HG02759 (cell line): ENCODE measurements at regions not wholly inside any gene's neighbourhood (a gene's known extent, or its start where the extent isn't known, plus 50 kb on each side); places are given as distances from the start of the nearest gene placed in this dataset.
"Not testable (repeated sequence)": the region's sequence is repeated elsewhere in the genome, so short reads cannot be mapped to it uniquely, and the experiment has no call there.

Source experiments
- ATAC-seq: cut with Tn5 transposase; IDR thresholded peaks from one replicate; pipeline ENCODE4 v1.9.1; 2021; ENCODE audit warnings: mild to moderate bottlenecking, moderate library complexity; ENCODE audit not compliant: unreplicated experiment

DNA sequence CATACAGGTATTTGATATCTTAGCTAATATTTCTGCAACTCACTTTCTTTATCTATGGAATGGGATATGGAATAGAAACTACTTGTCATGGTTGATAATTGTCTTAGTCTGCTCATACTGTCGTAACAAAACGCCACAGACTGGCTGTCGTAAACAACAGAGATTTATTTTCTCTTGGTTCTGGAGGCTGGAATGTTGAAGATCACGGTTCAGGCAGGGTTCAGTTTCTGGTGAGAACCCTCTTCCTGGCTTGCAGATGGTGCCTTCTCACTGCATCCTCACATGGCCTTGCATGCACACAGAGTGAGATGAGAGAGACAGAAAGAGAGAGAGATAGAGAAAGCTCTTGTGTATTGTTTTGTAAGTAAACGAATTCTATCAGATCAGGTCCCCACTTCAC, 332.7 kb upstream of the MAGI2 start:
- no peak for ATAC-seq

DNA sequence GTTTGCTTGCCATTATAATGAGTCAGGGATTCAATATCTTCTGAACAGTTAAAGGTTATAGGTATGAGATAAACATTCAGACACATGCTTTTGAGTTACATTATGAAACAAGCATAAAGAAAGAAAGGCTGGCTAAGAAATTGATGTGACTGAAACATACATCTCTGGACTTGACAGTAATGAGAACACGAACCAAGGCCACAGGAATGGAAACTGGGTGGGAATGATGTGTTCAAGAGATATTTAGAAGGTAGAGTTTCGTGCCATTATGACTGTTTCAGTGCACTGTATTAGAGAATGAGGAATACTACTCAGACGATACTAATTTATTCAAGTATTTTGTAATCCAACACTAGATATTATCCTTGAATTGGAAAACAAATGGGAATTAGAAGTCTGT, 332.1 kb upstream of the MAGI2 start:
- no peak for ATAC-seq

DNA sequence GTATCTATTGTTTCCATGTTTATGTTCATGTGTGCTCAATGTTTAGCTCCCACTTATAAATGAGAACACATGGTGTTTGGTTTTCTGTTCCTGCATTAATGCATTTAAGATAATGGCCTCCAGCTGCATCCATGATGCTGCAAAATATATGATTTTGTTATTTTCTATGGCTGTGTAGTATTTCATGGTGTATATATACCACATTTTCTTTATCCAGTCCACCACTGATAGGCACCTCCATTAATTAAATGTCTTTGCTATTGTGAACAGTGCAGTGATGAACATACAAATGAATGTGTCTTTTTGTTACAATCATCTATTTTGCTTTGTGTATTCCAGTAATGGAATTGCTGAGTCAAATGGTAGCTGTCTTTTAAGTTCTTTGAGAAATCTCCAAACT, 329.4 kb upstream of the MAGI2 start:
- ATAC-seq = no peak

DNA sequence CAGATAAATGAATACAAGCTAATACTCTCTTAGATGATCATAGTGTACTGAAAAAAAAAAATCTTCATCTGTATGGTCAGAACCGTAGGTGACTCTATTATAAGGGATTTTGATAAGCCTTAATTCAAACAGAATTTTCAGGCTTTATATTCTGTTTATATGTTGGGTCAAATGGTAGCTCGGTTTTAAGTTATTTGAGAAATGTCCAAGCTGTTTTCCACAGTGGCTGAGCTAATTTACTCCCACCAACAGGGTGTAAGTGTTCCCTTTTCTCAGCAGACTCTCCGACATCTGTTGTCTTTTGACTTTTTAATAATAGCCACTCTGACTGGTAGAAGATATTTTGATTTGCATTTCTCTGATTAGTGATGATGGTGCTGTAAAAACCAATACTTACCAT, 328.8 kb upstream of the MAGI2 start:
- no peak for ATAC-seq

DNA sequence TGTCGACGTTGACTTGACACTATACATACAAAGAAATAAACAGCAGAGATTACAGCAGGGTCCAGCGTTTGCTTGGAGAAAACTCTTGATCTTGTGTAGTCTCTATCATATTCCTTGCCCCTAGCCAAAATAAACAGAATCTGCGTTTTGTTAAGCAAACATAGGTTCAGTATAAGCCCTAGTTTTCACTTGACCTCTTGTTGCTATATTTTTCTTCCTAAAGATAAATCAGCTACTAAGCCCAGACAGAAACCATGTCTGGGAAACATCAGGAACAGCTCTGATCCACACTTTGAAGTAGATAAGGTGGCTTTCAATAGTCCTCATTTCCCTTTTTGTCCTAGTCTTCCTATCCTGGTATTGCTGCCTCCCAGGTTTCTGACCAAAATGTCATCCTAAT, 328.2 kb upstream of the MAGI2 start:
- no peak for ATAC-seq

DNA sequence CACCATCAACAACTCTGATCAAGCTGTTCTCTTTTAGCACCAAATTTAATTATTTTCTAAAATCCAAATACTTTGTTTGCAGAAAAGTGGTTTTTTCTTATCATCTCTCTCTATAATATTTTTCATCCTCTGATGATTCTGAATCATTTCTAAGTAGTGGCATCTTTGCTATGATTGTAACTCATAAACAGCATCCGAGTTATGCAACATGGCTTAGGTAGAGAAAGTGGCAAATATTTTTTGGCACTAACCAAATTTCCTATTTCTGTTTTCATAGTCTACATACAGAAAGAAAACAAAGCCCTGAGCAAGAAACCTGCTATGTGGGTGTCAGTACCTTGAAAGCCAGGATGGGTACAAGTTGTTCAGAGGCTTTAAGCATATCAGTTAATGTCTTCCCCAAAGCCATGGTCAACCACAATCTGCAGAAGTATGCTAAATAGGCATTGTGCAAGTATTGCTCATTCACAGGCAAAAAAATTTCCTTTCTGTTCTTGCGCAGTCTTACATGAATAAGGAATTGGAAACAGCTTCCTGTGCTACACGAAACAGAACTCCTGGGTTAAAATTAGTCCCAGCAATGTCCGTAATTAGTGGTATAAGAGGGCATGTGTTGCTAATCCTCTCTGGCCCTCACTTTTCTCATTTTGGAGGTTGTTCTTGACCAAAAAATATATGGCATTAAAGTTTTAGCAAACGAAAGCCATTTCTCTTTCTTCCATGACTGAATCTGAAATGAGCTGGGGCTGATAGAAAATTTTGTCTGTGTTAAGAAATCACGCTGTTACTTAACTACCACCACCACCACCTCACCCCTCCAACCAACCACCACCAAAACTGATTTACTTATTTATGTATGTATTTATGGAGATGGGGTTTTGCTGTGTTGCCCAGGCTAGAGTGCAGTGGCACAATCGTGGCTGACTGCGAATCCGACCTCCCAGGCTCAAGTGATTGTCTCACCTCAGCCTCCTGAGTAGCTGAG, 325.6 kb upstream of the MAGI2 start:
- ATAC-seq = no peak

DNA sequence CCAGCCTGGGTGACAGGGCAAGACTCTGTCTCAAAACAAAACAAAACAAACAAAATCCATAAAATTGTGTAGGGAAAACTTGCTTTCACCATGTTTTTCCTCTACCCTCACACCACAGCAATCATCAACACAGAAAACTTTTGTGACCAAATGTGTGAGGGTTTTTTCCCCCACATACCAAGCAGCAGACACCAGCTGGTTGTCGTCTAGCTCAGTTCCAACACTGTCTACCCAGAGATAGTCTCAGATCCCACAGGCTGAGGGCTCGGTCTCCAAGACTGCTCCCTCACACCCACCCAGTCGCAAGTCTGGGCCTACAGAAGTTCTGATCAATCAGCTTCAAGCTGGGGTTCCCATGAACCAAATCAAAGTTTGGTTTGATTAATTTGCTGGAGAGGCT, 322.4 kb upstream of the MAGI2 start:
- no peak for ATAC-seq

DNA sequence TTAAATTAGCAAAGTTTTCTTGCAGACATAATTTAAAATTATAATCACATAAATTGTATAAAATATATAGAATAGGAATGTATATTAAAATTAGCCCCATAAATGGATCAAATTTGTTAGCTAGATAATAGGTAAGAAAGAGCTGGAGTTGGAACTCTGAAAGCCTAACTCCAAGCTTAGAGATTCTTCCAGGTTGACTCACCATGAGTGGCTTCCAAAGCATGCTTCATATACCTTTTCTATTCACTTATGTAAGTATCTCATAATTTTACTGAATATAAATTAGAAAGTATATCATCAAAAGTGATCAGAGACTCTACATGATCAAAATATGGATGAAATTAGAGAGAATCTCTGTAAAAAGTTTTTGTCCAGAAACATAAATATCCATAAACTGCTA, 320.7 kb upstream of the MAGI2 start:
- no peak for ATAC-seq

DNA sequence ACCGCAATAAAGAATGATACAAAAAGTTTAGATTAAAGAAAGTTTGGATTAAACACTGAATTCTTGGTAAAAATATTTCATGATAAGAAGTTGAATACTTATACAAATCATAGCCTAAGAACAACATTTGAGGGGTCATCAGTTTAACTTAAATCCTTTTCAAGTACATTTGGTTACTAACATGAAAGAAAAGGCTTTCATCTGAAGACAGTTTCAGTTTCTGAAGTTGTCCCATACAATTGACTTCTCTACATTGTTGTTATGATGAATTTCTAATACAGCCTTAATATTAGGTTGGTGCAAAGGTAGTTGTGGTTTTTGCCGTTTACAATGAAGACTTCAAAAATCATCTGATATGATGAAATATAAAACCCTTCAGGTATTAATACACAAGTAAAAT, 317.5 kb upstream of the MAGI2 start:
- no peak for ATAC-seq

DNA sequence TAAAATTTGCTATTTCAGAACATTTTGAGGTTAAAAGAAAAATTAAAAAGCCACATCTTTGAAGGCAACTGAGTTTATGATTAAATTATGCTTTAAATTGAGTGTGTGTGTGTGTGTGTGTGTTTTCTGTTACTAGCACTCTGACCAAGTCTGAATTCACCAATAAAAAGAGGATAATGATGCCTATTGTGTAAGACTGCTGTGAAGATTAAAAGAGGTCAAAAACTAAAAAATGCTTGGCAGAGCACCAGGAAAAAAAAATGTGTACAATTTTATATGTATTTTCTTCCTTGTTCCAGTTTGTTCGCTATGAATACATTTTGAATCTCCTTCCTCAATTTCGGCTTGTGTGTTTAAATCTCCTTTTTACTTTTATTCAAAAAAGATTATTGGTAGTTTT, 316.6 kb upstream of the MAGI2 start:
- no peak for ATAC-seq

DNA sequence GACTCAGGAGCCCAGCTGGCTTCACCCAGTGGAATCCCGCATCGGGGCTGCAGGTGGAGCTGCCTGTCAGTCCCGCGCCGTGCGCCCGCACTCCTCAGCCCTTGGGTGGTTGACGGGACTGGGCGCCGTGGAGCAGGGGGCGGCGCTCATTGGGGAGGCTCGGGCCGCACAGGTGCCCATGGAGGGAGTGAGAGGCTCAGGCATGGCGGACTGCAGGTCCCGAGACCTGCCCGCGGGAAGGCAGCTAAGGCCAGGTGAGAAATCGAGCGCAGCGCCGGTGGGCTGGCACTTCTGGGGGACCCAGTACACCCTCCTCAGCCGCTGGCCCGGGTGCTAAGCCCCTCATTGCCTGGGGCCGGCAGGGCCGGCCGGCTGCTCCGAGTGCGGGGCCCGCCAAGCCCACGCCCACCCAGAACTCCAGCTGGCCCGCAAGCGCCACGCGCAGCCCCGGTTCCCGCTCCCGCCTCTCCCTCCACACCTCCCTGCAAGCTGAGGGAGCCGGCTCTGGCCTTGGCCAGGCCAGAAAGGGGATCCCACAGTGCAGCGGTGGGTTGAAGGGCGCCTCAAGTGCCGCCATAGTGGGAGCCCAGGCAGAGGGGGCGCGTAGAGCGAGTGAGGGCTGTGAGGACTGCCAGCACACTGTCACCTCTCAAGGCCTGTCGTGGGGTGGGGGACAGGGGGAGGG, 314.6 kb upstream of the MAGI2 start:
- not testable (repeated sequence) for ATAC-seq

DNA sequence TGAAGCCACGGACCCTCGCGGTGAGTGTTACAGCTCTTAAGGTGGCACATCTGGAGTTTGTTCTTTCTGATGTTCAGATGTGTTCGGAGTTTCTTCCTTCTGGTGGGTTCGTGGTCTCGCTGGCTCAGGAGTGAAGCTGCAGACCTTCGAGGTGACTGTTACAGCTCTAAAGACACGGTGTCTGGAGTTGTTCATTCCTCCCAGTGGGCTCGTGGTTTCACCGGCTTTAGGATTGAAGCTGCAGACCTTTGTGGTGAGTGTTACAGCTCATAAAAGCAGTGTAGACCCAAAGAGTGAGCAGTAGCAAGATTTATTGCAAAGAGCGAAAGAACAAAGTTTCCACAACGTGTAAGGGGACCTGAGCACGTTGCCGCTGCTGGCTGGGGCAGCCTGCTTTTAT, 313.7 kb upstream of the MAGI2 start:
- not testable (repeated sequence) for ATAC-seq

DNA sequence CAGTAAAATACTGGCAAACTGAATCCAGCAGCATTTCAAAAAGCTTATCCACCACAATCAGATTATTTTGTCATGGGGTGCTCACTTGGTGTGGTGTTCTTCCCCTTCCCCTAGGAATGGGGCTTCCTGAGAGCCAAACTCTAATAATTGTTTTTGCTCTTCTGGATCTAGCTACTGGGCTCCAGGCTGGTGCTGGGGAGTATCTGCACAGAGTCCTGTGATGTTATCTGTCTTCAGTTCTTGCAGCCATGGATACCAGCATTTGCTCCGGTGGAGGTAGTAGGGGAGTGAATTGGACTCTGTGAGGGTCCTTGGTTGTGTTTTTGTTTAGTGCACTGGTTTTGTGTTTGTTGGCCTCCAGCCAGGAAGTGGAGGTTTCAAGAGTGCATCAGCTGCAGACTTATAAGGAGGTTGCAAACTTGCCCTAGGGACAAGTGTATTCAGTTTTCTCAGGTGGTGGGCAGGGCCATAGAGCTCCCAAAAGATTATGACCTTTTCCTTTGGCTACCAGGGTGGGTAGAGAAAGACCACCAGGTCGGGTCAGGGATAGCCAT, 308.5 kb upstream of the MAGI2 start:
- ATAC-seq = no peak

DNA sequence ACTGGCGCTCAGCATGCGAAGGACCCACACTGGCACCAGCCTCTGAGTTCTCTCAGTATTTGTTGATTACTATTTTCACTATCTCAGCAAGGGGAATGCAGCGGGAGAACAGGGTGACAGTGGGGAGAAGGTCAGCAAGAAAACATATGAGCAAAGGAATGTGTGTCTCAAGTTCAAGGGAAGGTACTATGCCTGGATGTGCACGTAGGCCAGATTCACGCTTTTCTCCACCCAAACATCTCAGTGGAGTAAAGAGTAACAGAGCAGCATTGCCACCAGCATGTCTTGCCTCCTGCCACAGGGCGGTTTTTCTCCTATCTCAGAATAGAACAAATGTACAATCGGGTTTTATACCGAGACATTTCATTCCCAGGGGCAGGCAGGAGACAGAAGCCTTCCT, 297.5 kb upstream of the MAGI2 start:
- ATAC-seq = not testable (repeated sequence)

DNA sequence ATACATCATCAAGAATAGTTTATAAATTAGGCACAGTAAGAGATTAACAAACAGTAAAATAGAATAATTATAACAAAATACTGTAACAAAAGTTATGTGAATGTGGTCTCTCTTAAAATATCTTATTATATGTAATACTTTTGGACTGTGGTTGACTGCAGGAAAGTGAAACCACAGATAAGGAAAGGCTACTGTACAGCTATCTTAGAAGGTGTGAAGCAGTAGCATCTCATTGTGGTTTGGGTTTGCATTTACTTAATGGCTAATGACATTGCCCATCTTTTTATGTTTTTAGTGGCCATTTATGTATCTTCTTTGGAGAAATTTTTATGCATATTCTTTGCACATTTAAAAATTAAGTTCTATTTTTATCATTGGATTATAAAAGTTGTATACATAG, 296.4 kb upstream of the MAGI2 start:
- ATAC-seq = no peak

DNA sequence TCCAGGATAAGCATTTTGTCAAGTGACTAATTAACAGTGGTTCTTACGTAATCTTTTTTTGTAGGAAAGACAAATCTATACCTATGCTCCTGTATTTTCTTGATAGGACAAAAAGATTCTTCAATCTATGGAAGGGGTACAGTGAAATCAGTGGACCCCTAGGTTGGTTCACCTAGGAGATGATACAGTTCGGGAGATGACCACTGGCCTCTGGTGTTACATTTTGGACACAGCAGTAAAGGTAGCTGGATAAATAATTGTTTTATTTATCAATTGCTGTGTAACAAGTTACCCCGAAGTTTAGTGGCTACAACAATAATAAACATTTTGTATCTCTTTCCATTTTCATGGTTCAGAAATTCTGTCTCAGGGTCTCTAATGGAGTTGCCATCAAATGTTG, 288.2 kb upstream of the MAGI2 start:
- ATAC-seq = no peak

DNA sequence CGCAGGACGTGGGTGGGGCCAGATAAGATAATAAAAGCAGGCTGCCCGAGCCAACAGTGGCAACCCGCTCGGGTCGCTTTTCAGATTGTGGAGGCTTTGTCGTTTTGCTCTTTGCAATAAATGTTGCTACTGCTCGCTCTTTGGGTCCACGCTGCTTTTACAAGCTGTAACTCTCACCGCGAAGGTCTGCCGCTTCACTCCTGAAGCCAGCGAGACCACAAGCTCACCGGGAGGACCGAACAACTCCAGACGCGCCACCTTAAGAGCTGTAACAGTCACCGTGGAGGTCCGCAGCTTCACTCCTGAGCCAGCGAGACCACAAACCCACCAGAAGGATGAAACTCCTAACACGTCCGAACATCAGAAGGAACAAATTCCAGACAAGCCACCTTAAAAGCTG, 286.6 kb upstream of the MAGI2 start:
- no peak for ATAC-seq

DNA sequence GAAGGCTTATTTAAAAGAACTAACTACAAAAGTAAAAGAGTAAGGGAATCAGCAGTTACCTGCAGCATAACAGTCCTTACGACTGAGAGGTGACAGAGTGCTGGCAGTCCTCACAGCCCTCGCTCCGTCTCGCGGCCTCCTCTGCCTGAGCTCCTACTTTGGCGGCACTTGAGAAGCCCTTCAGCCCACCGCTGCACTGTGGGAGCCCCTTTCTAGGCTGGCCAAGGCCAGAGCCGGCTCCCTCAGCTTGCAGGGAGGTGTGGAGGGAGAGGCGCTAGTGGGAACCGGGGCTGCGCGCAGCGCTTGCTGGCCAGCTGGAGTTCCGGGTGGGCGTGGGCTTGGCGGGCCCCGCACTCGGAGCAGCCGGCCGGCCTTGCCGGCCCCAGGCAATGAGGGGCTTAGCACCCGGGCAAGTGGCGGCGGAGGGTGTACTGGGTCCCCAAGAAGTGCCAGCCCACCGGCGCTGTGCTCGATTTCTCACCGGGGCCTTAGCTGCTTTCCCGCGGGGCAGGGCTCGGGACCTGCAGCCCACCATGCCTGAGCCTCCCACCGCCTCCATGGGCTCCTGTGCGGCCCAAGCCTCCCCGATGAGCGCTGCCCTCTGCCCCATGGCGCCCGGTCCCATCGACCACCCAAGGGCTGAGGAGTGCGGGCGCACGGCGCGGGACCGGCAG, 285.7 kb upstream of the MAGI2 start:
- ATAC-seq = not testable (repeated sequence)

DNA sequence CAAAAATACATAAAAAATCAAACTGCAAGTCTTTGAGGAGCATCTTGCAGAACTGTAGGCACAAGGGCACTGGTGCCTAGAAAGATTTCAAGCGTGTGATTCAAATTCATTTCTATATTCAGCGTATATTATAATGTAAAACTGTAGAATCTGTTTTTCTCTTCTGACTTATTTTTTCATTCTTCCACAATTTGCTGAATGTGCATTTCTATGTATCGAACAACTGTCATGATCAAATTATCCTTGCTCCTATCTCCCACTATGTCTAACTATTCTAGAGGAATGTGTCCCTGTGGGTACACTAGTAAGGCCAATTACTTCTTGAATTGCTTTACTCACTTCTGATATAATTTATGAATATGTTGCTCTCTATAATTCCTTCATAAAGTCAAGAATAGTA, 283.0 kb upstream of the MAGI2 start:
- ATAC-seq = no peak

DNA sequence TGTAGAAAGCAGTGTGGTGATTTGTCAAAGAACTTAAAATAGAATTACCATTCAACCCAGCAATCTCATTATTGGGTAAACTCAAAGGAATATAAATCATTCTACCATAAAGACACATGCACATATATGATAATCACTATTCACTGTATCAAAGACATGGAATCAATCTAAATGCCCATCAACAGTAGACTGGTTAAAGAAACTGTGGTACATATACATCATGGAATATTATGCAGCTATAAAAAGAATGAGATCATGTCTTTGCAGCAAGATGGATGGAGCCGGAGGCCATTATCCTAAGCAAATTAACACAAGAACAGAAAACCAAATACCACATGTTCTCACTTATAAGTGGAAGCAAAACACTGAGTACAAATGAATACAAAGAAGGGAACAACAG, 281.5 kb upstream of the MAGI2 start:
- ATAC-seq = no peak

DNA sequence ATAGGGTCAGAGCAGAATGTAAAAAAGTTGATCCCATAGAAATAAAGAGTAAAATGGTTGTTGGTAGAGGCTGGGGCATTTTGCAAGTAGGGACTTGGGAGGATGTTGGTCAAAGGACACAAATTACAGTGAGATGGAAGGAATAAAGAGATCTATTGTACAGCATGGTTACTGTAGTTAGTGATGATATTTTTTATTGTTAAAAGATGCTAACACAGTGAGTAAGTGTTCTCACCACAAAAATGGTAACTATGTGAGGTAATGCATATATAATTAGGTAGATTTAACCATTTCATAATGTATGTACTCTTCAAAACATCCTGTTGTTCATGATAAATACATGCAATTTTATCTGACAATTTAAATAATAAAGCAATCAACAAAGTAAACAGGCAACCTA, 280.7 kb upstream of the MAGI2 start:
- no peak for ATAC-seq
